GM13977 (cell line): ENCODE measurements at regions not wholly inside any gene's neighbourhood (a gene's known extent, or its start where the extent isn't known, plus 50 kb on each side); places are given as distances from the start of the nearest gene placed in this dataset.

Source experiments
- DNase-seq: peaks from one replicate; pipeline ENCODE4 v3.0.0; 2012; ENCODE audit warnings: low spot score
- in situ Hi-C: fragments of 300-500 bp; cut with MboI; formaldehyde crosslinking; loops from one replicate; pipeline ENCODE4 v1.12.0; 2022; ENCODE audit warnings: low sequenced_read_pairs, low pct_unique_long_range_greater_than_20kb, mixed read lengths, inconsistent platforms; ENCODE audit not compliant: unreplicated experiment
- TF ChIP-seq, protein P1 (sequence below): IDR thresholded peaks from 2 replicates; pipeline ENCODE4 v1.5.1; 2012; ENCODE audit warnings: mild to moderate bottlenecking, control low read depth; ENCODE audit not compliant: insufficient read depth; ENCODE audit errors: extremely low read depth, missing control alignments

GRCh38 chr11:97461044-97461880 lies 1071.4 kb downstream of the JRKL start:
- in situ Hi-C loops: no loop called here
- DNase-seq: no peak
- TF ChIP-seq, protein P1, sequence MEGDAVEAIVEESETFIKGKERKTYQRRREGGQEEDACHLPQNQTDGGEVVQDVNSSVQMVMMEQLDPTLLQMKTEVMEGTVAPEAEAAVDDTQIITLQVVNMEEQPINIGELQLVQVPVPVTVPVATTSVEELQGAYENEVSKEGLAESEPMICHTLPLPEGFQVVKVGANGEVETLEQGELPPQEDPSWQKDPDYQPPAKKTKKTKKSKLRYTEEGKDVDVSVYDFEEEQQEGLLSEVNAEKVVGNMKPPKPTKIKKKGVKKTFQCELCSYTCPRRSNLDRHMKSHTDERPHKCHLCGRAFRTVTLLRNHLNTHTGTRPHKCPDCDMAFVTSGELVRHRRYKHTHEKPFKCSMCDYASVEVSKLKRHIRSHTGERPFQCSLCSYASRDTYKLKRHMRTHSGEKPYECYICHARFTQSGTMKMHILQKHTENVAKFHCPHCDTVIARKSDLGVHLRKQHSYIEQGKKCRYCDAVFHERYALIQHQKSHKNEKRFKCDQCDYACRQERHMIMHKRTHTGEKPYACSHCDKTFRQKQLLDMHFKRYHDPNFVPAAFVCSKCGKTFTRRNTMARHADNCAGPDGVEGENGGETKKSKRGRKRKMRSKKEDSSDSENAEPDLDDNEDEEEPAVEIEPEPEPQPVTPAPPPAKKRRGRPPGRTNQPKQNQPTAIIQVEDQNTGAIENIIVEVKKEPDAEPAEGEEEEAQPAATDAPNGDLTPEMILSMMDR: no peak

DNA sequence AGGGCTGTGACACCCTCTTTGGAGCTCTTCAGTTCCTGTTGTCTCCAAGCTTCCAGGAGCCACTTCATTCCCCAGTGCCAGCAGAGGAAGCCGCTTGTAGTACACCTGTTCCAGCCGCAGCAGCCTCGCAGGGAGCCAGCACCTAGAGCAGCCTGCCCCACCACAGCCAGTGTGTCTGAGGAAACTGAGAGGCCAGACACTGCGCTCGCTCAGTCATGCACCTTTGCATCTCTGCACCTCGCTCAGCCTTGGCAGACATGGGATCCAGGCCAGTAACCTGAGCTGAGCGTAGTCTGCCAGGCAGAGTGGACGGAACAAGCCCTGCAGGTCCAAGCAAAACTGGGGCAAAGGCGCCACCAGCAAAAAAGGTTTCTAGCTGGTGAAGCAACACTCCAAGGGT lies 1072.1 kb downstream of the JRKL start:
- in situ Hi-C loops: no loop called here
- TF ChIP-seq, protein P1: no peak
- DNase-seq: no peak

DNA sequence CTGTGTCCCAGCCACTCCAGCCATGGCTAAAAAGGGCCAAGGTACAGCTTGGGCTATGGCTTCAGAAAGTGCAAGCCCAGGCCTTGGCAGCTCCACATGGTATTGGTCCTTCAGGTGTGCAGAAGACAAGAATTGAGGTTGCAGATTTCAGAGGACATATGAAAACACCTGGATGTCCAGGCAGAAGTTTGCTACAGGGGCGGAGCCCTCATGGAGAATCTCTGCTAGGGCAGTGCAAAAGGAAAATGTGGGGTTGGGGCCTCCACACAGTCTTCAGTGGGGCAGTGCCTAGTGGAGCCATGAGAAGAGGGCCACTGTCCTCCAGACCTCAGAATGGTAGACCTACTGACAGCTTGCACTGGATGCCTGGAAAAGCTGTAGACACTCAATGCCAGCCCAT lies 1074.1 kb downstream of the JRKL start:
- TF ChIP-seq, protein P1: no peak
- no peak for DNase-seq
- in situ Hi-C loops: no loop called here

DNA sequence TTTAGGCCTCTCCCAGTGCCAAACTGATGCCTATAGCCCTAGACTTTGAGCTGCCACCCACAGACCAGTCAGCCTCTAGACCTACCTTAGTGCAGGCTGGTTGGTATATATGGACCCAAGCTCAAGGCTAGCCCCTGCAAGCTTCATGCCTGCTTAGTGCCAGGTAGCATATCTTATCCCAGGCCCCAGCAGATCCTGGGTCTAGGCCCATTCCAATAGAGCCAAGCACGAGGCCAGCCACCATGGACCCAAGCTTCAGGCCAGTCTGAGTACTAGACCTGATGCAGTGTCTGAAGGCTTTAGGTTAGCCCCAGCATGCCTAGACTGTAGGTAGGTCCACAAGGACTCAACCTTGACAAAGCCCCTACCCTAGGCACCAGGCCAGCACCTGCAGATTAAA lies 1081.7 kb downstream of the JRKL start:
- in situ Hi-C loops: no loop called here
- TF ChIP-seq, protein P1: no peak

GRCh38 chr11:97487387-97487786 lies 1097.6 kb downstream of the JRKL start:
- in situ Hi-C loops: no loop called here
- TF ChIP-seq, protein P1: no peak
- no peak for DNase-seq

More for the DNA sequence above, 1081.7 kb downstream of the JRKL start:
- DNase-seq: no peak

GRCh38 chr11:97498891-97499290 lies 1109.1 kb downstream of the JRKL start:
- TF ChIP-seq, protein P1: no peak
- DNase-seq: no peak
- in situ Hi-C loops: no loop called here
